ENCODE measurements at regions not wholly inside any gene's neighbourhood (a gene's known extent, or its start where the extent isn't known, plus 50 kb on each side); places are given as distances from the start of the nearest gene placed in this dataset.
"Not testable (repeated sequence)": the region's sequence is repeated elsewhere in the genome, so short reads cannot be mapped to it uniquely, and the experiment has no call there.

DNA sequence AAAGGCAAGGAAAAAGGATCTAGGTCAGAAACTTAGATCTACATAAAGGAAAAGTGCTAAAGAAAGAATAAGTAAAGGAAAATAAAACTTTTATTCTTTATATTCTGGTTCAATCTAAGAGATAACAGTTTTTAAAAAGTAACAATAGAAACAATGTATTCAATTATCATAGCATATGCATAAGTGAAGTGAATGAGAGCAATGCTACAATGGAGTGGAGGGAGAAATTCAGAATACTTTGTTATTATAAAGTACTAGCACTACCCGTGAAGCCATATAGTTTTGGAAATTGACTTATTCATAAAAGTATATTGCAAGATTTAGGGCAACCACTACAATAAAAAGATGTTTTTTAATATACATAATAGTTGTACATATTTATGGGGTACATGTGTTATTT, 586.0 kb upstream of the MDGA2 start:
- POLR2A ChIA-PET (ENCODE audit: unreplicated experiment) = no interaction called here
- no TSS peak for BruUV-seq (replicated peaks)
- no peak for DNase-seq
- Histone ChIP-seq H3K9me2 (ENCODE audit: insufficient read depth) (no peaks in the 10 kb centered on the region), H3K4me3 (no peak overlapping the region), H3K79me2 (ENCODE audit: low read depth) (no peaks in the 10 kb centered on the region), H3K9me3 (ENCODE audit: insufficient read depth, low read depth) (no peaks in the 10 kb centered on the region), H2AFZ (no peak overlapping the region), H3K27ac (no peak overlapping the region), H3K4me2 (no peak overlapping the region), H3K4me1 (replicated peaks; ENCODE audit: insufficient read depth) (no peaks in the 10 kb centered on the region), H4K20me1 (ENCODE audit: insufficient read depth) (no peaks in the 10 kb centered on the region), H3K27me3 (ENCODE audit: insufficient read depth, low read depth) (no peaks in the 10 kb centered on the region), H3K36me3 (ENCODE audit: low read depth) (no peaks in the 10 kb centered on the region), H3F3A (ENCODE audit: insufficient read depth, low read depth) (no peaks in the 10 kb centered on the region)
- CTCF ChIA-PET = no interaction called here
- intact Hi-C loops (cut with micrococcal nuclease; ENCODE audit: unreplicated experiment) = no loop called here
- TF ChIP-seq, protein P1, sequence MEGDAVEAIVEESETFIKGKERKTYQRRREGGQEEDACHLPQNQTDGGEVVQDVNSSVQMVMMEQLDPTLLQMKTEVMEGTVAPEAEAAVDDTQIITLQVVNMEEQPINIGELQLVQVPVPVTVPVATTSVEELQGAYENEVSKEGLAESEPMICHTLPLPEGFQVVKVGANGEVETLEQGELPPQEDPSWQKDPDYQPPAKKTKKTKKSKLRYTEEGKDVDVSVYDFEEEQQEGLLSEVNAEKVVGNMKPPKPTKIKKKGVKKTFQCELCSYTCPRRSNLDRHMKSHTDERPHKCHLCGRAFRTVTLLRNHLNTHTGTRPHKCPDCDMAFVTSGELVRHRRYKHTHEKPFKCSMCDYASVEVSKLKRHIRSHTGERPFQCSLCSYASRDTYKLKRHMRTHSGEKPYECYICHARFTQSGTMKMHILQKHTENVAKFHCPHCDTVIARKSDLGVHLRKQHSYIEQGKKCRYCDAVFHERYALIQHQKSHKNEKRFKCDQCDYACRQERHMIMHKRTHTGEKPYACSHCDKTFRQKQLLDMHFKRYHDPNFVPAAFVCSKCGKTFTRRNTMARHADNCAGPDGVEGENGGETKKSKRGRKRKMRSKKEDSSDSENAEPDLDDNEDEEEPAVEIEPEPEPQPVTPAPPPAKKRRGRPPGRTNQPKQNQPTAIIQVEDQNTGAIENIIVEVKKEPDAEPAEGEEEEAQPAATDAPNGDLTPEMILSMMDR (conservative IDR thresholded peaks at IDR 0.05) = no peak
- TF ChIP-seq EZH2 (IDR thresholded peaks at IDR 0.05; ENCODE audit: low read depth) = no peak

DNA sequence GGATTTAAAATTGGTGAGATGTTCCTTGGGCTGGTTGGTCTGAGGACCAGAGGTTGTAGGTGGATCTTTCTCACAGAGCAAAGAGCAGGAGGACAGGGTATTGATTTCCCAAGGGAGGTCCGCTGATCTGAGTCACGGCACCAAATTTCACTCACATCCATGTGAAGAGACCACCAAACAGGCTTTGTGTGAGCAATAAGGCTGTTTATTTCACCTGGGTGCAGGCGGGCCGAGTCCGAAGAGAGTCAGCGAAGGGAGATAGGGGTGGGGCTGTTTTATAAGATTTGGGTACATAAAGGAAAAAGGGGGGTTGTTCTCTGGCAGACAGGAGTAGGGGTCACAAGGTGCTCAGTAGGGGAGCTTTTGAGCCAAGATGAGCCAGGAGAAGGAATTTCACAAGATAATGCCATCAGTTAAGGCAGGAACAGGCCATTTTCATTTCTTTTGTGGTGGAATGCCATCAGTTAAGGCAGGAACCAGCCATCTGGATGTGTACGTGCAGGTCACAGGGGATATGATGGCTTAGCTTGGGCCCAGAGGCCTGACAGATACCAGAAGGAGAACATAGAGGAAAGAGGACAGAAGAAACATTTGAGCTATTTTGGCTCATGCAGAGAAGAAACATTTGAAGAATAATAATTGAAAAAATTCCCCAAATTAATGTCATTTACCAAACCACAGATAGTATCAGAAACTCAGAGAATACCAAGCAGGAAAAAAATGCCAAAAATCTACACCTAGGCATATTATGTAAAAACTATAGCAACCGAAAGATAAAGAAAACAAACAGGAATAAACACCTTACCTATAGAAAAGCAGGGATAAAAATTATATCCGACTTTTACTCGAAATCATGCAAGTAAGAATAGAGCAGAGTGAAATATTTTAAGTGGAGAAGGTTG, 585.2 kb upstream of the MDGA2 start:
- CTCF ChIA-PET; H3K27me3 ChIP-seq (ENCODE audit: insufficient read depth, low read depth); H3K9me2 ChIP-seq (ENCODE audit: insufficient read depth); H3K9me3 ChIP-seq (ENCODE audit: insufficient read depth, low read depth); H3F3A ChIP-seq (ENCODE audit: insufficient read depth, low read depth); BruUV-seq (replicated peaks); H3K36me3 ChIP-seq (ENCODE audit: low read depth); H3K79me2 ChIP-seq (ENCODE audit: low read depth); H3K4me3 ChIP-seq; H3K4me1 ChIP-seq (replicated peaks; ENCODE audit: insufficient read depth); H2AFZ ChIP-seq; H4K20me1 ChIP-seq (ENCODE audit: insufficient read depth); intact Hi-C loops (cut with micrococcal nuclease; ENCODE audit: unreplicated experiment); H3K27ac ChIP-seq; DNase-seq; H3K4me2 ChIP-seq; POLR2A ChIA-PET (ENCODE audit: unreplicated experiment): not testable (repeated sequence)

DNA sequence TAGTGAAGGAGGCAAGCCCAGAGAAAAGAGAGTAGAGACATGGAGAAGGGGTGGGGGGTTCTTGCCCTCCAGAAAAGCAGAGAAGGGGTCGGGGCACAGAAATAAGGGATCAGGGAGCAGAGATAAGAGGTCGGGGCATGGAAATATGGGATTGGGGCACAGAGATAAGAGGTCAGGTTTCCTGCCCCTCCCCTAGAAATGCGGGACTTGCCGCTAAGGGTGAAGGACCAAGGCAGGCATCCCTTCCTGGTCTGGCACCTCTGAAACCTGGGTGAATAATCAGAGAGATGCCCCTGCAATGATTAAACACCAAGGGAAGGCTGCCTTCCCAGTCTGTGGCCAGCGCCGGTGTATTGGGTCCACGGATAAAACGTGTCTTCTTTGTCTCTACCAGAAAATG, 584.5 kb upstream of the MDGA2 start:
- POLR2A ChIA-PET (ENCODE audit: unreplicated experiment); H3K27me3 ChIP-seq (ENCODE audit: insufficient read depth, low read depth); intact Hi-C loops (cut with micrococcal nuclease; ENCODE audit: unreplicated experiment); H3K4me2 ChIP-seq; H3K4me3 ChIP-seq; H3K36me3 ChIP-seq (ENCODE audit: low read depth); CTCF ChIA-PET; H4K20me1 ChIP-seq (ENCODE audit: insufficient read depth); H3K9me2 ChIP-seq (ENCODE audit: insufficient read depth); H3K27ac ChIP-seq; H3K9me3 ChIP-seq (ENCODE audit: insufficient read depth, low read depth); H3K79me2 ChIP-seq (ENCODE audit: low read depth); DNase-seq; BruUV-seq (replicated peaks); H3K4me1 ChIP-seq (replicated peaks; ENCODE audit: insufficient read depth); H2AFZ ChIP-seq; H3F3A ChIP-seq (ENCODE audit: insufficient read depth, low read depth): not testable (repeated sequence)

DNA sequence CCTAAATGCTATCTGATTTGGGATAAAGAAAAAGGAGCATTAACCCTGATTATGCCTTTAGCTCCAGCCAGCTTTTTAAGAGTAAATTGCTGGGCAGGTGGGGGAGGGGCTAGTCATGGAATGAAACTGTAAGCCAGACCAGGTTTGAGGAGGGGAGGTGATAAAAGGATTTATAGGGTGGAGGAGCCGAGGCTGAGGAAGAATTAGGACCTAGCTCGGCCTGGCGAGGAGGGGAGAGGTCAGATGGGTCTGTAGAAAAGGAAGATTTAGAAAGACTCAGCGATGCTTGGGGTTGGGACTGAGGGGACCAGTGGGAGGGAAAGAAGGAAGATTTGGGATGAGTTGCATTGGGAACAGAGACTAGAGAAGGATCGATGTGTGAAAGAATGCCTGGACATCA, 583.8 kb upstream of the MDGA2 start:
- H3K9me3 ChIP-seq (ENCODE audit: insufficient read depth, low read depth); H4K20me1 ChIP-seq (ENCODE audit: insufficient read depth); intact Hi-C loops (cut with micrococcal nuclease; ENCODE audit: unreplicated experiment); H3K27ac ChIP-seq; POLR2A ChIA-PET (ENCODE audit: unreplicated experiment); DNase-seq; H3K36me3 ChIP-seq (ENCODE audit: low read depth); CTCF ChIA-PET; H3F3A ChIP-seq (ENCODE audit: insufficient read depth, low read depth); H3K27me3 ChIP-seq (ENCODE audit: insufficient read depth, low read depth); H3K9me2 ChIP-seq (ENCODE audit: insufficient read depth); H3K4me1 ChIP-seq (replicated peaks; ENCODE audit: insufficient read depth); H2AFZ ChIP-seq; H3K4me3 ChIP-seq; H3K79me2 ChIP-seq (ENCODE audit: low read depth); BruUV-seq (replicated peaks); H3K4me2 ChIP-seq: not testable (repeated sequence)

DNA sequence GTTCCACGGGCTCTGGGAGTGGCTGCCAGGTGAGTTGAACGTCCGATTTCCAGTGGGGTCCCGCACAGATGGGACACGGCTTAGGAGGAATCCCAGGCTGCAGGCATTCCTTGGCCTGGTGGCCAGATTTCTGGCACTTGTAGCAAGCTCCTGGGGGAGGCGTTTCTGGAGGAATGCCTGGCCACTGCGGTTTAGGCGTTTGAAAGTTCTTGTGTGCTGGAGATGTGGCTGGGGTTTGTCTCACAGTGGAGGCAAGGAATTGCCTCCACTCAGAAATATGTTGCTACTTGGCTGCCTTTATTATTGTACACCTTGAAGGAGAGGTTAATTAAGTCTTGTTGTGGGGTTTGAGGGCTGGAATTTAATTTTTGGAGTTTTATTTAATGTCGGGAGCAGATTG, 583.3 kb upstream of the MDGA2 start:
- H3K79me2 ChIP-seq (ENCODE audit: low read depth); POLR2A ChIA-PET (ENCODE audit: unreplicated experiment); DNase-seq; H3K4me3 ChIP-seq; H3F3A ChIP-seq (ENCODE audit: insufficient read depth, low read depth); H2AFZ ChIP-seq; H3K4me1 ChIP-seq (replicated peaks; ENCODE audit: insufficient read depth); H3K4me2 ChIP-seq; H3K9me3 ChIP-seq (ENCODE audit: insufficient read depth, low read depth); H3K27ac ChIP-seq; CTCF ChIA-PET; BruUV-seq (replicated peaks); H4K20me1 ChIP-seq (ENCODE audit: insufficient read depth); intact Hi-C loops (cut with micrococcal nuclease; ENCODE audit: unreplicated experiment); H3K9me2 ChIP-seq (ENCODE audit: insufficient read depth); H3K27me3 ChIP-seq (ENCODE audit: insufficient read depth, low read depth); H3K36me3 ChIP-seq (ENCODE audit: low read depth): not testable (repeated sequence)

All from PC-9 (cell line).